HG03064 (cell line): ENCODE measurements at regions not wholly inside any gene's neighbourhood (a gene's known extent, or its start where the extent isn't known, plus 50 kb on each side); places are given as distances from the start of the nearest gene placed in this dataset.

Source experiments
- ATAC-seq: cut with Tn5 transposase; IDR thresholded peaks from one replicate; pipeline ENCODE4 v1.9.1; 2021; ENCODE audit warnings: low read depth; ENCODE audit not compliant: unreplicated experiment

DNA sequence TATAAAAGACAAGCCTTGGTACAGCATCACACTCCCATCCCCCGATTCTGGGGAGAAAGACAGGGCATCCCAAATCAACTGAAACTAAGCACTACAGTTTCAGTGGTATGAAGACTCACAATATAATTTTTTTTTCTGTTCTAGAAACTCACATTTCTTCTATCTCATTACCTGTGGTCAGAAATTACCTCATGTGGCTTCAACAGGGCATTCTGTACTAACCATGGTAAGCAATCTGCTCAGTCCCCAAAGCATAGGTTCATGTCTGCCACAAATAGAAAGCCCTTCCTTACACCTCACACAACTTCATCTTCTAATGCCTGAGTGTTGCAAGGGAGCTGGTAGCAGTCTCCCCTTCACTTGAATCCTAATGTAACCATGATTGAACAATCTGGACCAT, 147.4 kb upstream of the POU2AF2 start:
- ATAC-seq, result no peak

DNA sequence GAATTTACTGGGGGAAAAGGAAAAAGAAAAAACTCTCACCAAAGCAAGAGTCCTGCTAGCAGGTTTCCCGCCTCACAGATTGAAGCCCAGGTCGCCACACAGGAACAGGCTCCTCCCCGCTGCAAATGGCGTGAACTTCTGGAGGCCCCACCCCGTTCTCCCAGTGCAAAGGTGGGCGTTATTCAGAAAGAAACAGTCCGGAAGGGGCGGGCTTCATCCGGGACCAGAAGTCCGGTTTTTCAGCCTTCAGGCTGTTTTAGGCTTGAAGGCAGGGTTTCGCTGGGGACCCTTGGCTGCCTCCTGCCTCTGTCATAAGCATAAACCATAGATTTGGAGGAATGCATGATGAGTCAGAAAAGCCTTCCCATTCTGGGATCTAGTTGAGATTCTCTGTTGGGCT, 148.3 kb upstream of the POU2AF2 start:
- ATAC-seq, result no peak

DNA sequence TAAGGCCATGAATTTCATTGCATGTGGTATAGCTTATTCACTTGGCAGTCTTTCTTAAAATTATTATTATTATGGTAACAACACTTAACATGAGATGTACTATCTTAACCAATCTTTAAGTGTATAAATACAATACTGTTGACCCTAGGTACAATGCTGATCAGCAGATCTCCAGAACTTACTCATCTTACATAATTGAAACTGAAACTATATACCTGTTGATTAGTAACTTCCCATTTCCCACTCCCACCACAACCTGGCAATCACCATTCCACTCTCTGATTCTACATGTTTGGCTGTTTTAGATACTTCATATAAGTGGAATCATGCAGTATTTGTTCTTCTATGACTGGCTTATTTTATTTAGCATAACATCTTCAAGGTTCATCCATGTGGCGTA, 150.2 kb upstream of the POU2AF2 start:
- no peak for ATAC-seq

DNA sequence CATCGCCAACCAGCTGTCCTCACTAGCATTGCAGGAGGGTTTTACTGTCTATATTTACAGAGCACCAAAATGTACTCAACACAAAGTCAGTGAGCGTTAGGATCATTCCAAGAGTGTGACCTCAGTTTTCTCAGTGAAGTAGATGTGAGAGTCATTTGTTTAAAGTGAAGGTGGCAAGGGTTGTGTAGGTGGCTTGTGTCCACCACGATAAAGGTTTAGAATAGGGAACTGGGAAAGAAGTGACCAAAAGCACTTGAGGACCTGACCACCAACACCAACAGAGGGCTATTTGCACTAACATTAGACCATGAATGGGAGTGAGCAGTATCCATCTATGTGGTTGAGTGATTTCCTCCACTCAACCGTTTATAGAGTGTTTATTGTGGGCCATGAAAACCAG, 152.5 kb upstream of the POU2AF2 start:
- ATAC-seq, result no peak

DNA sequence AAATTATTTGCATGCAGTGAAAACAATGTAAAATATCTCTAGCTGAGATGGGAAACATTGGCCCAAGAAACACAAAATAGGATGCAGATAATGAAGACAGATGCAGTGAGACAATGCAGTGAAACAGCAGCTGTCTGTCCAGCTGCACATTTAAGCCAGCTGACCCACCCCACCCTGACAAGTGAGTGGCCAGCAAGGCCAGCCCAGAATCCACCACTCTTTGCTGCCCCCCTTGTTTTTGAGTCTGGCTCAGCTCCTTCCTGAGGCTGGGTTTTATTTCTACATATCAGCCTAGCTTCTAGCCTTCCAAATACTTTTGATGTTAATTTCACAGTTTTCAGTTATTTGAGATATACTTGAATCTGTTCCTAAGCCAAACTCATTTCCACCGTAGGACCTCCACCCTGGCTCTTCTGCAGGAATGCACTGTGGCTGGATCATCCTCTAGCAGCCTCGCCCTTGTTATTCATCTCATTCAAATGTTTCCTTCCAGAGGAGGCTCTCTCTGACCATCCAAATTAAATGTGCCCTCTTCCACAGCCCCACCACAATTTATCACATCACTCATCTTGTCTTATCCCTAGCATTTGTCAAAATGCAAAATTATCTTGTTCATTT, 154.1 kb upstream of the POU2AF2 start:
- no peak for ATAC-seq

DNA sequence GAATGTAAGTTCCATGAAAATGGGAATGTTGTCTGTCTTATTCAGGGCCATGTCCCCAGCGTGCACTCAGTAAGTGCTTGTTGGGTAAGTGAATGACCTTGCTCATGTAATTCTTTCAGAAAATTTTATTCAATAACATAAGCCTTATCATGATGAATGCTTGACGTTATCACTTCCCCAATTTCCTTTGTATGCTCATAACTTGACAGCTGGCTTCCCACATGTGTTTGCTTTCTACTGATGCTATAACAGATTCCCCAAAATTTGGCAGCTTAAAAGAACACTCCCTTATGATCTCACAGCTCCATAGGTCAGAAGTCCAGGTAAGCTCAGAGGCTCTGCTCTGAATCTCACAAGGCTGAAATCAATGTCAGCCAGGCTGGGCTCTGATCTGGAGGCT, 155.8 kb upstream of the POU2AF2 start:
- ATAC-seq, result no peak

DNA sequence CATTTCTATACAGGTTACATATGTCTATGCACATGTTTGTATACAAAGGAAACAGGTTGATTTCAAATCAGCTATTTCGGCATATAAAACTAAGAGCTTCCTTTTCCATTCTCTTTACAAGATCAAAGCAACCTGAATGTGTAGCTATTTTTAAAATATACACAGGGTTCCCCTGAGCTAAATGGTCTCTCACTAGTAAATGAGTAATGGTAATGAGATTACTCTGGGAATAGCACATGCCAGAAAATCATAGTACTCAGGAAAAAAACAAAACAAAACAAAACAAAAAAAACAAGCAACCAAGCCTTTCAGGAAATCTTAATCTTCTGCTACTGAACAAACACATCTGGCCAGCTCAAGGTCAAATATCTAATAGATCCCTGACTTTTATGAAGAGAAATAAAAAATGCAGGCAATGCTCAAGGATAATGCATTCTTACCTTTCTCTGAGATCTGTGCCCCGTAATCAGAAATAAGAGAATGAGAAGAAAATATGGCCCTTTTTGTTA, 156.6 kb upstream of the POU2AF2 start:
- no peak for ATAC-seq

DNA sequence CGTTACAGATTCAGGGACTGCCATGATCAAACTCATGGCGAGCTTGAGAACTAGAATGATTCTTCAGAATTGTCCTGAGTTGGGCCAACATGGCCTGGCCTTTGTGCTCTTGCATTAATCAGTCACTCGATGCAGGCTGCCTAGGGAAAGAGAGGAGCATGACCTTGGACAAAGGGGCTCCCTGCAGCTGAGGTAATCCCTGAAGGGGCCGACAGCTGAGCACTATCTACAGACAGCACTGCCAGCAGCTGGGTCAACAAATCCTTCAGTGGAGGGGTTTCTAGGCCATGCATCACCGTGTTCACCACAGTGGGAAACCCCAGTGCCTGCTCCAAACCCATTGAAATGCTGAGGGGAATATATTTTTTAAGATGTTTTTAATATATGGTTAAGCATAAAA, 159.5 kb upstream of the POU2AF2 start:
- ATAC-seq, result no peak

DNA sequence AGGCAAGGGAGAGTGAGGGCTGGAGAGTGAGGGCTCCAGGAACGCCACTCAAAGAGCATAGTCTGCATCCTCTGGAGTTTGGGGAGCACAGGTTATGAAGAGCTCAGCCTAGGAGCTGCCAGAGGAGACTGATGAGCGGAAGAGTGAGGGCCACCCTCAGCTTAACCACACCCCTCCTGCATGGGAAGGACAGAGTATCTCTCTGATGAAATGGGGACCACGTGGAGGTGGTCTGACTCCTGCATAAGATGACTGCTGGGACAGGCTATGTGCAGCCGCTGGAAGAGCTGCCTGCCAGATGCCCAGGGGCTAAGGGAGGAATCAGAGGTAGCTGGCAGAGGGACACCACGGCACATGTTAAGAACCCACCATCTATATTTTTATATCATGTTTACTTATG, 162.9 kb upstream of the POU2AF2 start:
- ATAC-seq, result no peak

DNA sequence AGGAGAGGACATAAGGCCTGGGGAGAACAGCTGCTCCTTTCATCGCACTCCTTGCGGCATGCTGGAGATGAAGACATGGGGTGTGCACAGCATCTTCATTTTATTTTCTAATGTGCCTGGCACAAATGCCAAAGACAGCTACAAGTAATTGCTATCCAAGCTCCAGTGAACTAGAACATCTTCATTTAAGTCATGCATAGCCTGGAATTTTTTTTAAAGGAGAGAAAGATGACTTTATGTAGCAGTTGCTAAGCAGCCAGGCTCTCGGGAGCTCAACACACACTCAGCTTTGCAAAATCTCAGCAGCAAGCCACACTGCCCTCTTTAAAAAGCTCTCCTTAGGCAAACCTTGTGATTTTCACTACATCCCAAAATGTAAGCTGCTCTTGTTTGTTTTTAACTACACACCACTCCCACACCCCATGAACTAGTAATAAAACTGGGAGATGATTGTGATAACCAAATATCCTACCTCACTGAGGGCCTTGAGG, 164.5 kb upstream of the POU2AF2 start:
- ATAC-seq, result no peak

DNA sequence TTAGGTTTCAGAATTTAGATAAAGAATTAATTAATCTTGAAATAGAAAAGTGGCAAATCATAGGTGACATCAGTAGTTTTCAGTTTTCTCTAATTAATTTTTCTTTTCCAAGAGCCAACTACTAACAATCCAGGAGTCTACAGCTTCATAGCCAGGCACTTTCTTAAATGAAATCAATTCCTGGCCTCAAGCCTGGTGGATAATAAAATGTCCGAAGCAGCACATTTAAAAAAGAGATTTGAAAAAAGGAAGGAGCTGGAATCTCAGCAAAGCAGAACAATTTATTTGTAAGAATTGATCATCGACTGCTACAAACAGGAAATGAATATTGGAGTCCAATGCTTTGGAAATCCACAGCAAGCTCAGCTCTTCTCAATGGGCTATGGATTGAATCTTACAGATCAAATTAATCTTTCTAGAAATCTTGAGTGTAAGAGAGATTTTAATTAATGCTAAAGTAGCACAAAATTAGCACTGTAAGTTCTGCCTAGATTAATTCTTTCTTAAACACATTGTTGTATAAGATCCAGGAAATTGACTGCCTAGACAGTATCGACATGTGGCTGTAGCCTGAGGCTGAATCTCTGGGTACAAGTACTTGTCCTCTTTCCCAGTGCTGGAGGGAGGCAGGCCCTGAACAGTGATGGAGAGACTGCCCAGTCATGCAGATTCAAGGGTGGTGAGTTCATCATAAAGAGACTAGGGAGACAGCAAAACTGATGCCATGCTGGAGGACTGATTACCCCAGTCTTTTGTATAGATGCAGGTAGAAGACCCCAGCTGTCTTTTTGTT, 167.8 kb upstream of the POU2AF2 start:
- ATAC-seq, result no peak

DNA sequence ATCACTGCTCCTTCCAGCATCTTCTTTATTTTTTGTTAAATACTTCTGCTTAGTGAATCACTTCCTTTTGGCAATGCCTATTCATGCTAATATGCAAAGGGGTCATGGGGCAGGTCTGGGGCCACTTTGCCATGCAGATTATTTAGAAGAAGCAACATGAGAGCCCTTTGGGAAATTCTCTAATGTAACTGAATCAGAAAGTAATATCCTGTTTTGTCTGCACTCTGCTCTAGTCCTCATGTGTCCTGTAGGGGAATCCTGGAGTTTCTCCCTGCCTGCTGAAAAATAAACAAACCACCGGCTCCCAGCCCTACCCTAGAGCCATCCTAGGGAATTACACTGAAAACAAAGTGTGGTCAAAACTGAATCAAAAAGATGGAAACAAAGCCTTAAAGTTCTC, 176.5 kb upstream of the POU2AF2 start:
- ATAC-seq, result no peak

DNA sequence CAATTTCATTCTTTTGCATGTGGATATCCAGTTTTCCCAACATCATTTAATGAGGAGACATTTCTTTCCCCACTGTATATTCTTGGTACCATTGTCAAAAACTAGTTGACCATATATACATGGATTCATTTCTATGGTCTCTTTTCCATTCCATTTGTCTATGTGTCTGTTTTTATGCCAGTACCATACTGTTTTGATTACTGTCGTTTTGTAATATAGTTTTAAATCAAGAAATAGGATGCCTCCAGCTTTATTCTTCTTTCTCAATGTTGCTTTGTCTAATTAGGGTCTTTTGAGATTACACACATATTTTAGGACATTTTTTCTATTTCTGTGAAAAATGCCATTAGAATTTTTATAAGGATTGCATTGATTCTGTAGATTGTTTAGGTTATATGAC, 177.5 kb upstream of the POU2AF2 start:
- no peak for ATAC-seq

DNA sequence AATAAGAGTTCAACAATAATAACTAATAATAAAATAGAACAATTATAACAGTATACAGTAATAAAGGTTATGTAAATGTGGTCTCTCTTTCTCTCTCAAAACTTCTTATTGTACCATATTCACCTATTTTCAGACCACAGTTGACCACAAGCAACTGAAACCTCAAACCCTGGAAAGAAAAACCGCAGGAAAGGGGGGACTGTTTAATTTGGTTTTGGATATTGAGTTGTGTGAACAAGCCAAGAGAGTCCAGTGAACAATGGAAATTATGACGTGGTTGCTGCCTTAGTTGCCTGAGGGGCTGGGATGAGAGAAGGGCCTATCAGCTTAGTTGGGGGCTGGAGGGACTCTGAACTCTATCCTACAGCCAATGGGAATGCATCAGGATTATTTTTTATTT, 178.7 kb upstream of the POU2AF2 start:
- ATAC-seq, result no peak

DNA sequence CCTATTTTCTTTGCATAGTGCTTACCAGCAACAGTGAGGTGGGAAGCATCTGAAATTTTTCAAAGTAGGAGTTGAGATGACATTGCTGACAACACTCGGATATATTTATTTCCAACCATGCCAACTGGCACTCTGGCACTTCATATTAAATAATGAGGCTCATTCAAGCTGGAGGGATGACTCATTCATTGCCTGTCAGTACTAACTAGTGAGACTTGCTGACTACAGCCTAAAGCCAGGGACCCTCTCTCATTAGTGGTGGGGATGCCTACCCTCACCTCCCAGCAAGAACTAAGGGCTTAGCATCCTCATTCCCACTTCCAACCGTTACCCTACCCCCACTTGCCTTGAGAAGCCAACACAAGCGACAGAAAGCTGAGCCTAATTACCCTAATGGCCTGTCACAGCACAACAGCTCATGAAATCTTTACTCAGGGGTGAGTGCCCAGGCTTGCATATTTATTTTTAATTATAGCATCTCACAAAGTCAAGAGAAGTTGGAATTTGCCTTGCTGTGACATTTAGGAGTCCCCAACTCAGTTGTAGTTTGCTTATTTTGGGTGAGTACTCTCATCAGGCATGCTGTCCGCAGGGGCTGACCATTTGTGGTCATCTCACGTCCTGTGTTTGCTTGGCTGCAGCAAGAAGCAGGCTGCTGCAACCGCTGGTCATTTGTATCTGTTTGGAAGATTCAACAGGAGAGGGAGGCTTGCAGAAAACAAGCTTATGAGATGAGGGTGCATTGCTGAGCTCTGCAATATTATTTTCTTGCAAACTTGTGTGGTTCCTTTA, 181.6 kb upstream of the POU2AF2 start:
- no peak for ATAC-seq

DNA sequence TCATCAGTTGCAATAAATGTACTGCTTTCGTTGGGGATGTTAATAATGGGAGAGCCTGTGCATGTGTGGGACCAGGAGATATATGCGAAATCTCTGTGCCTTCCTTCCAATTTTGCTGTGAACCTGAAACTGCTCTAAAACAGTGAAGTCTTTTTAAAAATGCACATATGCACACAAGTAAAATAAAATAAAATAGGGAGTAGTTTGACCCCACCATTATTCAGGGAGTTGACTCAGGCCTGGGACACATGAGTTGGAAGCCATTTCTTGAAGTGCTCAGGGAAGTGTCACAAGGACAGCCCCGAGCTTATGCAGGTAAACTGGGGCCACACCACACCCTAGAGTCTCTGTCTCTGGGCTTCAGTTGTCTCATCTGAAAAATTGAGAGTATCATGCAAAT, 183.1 kb upstream of the POU2AF2 start:
- no peak for ATAC-seq

DNA sequence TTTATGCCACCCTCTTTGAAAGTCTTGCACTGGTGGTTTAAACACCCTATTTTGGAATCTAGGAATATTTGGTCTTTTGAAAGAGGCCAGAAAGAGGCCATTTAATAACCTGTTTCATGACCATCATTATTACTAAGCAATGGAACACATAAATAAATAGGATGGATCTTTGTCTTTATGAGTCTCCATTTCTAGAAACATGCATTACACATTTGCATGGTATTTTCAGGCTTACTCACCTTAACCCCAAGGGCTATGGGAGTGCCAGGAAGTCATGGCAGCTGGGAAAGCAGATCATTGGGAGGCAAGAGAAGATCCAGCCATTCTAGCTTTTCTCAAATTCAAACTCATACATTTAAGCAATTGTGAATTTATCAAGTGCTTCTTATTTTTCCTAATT, 185.8 kb upstream of the POU2AF2 start:
- ATAC-seq, result no peak

DNA sequence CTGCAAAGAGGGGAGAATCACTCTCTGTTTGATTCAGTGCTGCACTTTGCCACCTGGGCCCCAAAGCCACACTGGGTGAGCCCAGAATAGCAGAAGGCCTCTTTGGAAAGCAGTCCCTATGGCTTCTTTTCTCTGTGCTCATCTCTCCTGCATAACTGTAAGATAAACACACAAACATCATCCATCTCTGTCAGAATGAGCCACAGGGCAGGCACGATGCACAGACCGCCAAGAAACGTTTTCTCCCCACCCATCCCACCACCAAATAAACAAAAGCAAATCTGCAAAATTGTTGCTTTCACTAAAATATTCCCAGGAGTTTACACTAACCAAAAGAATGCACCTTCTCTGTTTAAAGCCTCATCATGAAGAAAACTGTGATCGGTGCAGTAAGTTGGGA, 196.4 kb upstream of the POU2AF2 start:
- ATAC-seq, result no peak

DNA sequence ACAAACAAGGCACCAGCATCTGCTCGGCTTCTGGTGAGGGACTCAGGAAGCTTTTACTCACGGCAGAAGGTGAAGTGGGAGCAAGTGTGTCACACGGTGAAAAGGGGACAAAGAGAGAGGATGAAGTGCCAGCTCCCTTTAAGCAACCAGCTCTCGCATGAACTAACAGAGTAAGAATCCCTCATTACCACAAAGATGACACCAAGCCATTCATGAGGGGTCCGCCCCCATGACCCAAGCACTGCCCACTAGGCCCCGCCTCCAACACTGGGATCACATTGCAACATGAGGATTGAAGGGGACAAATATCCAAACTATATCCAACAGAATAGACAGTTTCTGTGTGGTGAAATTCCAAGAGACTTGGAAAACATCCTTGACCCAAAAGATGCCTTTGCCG, 198.2 kb upstream of the POU2AF2 start:
- ATAC-seq, result no peak

DNA sequence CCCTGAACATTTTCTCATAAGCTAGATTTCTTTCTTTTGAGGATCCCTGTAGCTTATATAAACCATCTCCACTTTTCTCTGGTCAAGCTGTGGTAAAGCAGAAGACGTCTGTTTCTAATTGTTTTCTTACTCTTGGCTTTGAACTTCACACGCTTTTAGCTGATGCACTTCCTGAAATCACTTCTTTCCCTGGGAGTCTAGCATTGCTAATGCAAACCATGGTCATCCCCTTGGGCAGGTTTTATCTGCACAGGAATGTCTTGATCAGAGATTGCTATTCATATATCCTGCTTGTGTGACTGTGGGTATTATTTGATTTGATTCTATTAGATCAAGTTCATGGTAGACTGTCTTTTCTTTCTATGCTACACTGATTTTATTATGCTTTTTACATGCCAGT, 199.2 kb upstream of the POU2AF2 start:
- no peak for ATAC-seq

DNA sequence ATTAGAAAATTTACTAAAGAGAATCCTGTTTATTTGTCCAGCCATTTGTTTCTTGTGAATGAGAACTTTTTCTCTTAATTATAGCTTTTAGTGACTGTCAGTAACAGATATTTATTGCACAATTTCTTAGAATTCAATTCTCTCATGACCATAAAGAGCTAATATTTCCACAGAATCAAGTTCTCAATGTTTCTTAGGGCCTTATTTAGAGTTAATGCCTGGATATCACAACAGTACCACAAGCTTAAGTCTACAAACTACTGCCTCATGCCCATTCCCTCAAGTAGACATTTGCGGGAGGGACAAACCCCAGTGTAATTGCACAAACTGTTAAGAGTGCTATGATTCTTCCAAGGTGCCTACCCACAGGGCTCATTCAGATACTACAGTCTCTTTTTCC, 199.7 kb upstream of the POU2AF2 start:
- no peak for ATAC-seq
